ENCODE measurements at regions not wholly inside any gene's neighbourhood (a gene's known extent, or its start where the extent isn't known, plus 50 kb on each side); places are given as distances from the start of the nearest gene placed in this dataset.

GRCh38 chr22:48703265-48703941, 1124.3 kb downstream of the BRD1 start:
- DNase-seq: no peak

- DNase-seq: peak; percentile 86
These were observed 1125.0 kb downstream of the BRD1 start for GRCh38 chr22:48702573-48703264.

- DNase-seq: no peak
These were observed 1126.2 kb downstream of the BRD1 start for GRCh38 chr22:48701296-48702030.

GRCh38 chr22:48700566-48701295, 1126.9 kb downstream of the BRD1 start:
- peak; percentile 51 for DNase-seq

- no peak for DNase-seq
These were observed 1127.5 kb downstream of the BRD1 start for GRCh38 chr22:48700180-48700565.

- DNase-seq: no peak
These were observed 1128.2 kb downstream of the BRD1 start for GRCh38 chr22:48699511-48699910.

- DNase-seq: no peak
These were observed 1129.1 kb downstream of the BRD1 start for GRCh38 chr22:48698618-48699017.

- DNase-seq: no peak
These were observed 1129.9 kb downstream of the BRD1 start for GRCh38 chr22:48697694-48698276.

GRCh38 chr22:48697223-48697622, 1130.5 kb downstream of the BRD1 start:
- no peak for DNase-seq

- DNase-seq: no peak
These were observed 1131.3 kb downstream of the BRD1 start for GRCh38 chr22:48696371-48696770.

- no peak for DNase-seq
These were observed 1131.9 kb downstream of the BRD1 start for GRCh38 chr22:48695731-48696305.

GRCh38 chr22:48695251-48695650, 1132.4 kb downstream of the BRD1 start:
- no peak for DNase-seq

- DNase-seq: no peak
These were observed 1133.3 kb downstream of the BRD1 start for GRCh38 chr22:48694296-48694883.

GRCh38 chr22:48693377-48694135, 1134.1 kb downstream of the BRD1 start:
- no peak for DNase-seq

GRCh38 chr22:48692734-48693376, 1134.8 kb downstream of the BRD1 start:
- no peak for DNase-seq

GRCh38 chr22:48691431-48691851, 1136.2 kb downstream of the BRD1 start:
- DNase-seq: no peak

GRCh38 chr22:48690583-48691317, 1136.9 kb downstream of the BRD1 start:
- DNase-seq: no peak

- DNase-seq: no peak
These were observed 1138.5 kb downstream of the BRD1 start for GRCh38 chr22:48689206-48689605.

- no peak for DNase-seq
These were observed 1139.3 kb downstream of the BRD1 start for GRCh38 chr22:48688366-48688765.

- no peak for DNase-seq
These were observed 1140.1 kb downstream of the BRD1 start for GRCh38 chr22:48687606-48688005.
